NCI-H526 treated with DMSO at 0.1 percent for 48 hours (cell line): ENCODE measurements at regions not wholly inside any gene's neighbourhood (a gene's known extent, or its start where the extent isn't known, plus 50 kb on each side); places are given as distances from the start of the nearest gene placed in this dataset.
"Not testable (repeated sequence)": the region's sequence is repeated elsewhere in the genome, so short reads cannot be mapped to it uniquely, and the experiment has no call there.

Source experiments
- DNase-seq: peaks from one replicate; lab custom pipeline; 2025; lab: John Stamatoyannopoulos, UW

- DNase-seq, result no peak
These were observed 335.2 kb downstream of the PPP1R2C start for GRCh38 chrX:42442745-42443144.

- no peak for DNase-seq
These were observed 340.8 kb downstream of the PPP1R2C start for GRCh38 chrX:42437211-42437610.

- DNase-seq, result no peak
These were observed 343.4 kb downstream of the PPP1R2C start for GRCh38 chrX:42434458-42435166.

- DNase-seq, result no peak
These were observed 345.4 kb downstream of the PPP1R2C start for GRCh38 chrX:42432552-42432951.

- DNase-seq, result no peak
These were observed 355.0 kb downstream of the PPP1R2C start for GRCh38 chrX:42422961-42423360.

DNA sequence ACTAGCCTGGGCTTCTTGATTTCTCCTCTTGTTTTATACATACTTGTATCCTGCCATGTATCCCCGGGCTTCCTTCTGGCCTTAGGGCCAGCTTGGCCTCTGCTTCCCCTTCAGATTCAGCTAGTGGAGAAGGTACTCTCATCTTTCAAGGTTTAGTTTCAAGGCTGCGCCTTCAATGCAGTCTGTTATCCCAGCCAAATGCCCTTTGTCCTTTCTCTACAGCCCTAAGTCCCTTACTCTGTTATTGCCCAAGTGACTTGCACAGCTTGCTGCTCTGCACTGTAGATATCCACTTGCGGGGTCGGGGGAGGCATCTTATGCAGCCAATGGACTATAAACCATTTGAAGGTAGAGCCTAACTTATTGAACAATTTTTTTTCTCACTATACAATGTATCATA lies 357.5 kb downstream of the PPP1R2C start:
- DNase-seq, result no peak

DNA sequence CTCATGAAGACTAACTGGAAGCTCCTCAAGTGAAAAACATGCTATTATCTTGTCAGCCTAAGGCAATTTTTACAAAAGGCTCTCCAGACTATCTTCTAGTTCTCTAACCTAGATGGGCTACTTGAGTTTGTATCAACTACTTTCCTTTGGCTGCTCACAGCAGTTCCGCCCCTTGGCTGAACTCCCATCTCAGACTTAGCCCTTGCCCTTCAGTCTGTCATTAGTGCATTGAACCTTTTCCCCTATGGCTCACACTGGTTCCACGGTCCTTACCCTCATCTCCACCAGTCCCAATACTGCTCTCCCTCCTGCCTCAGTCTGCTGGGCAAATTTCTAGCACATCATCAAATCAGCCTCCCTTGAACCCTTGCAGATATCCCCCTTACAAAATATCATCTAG lies 362.3 kb downstream of the PPP1R2C start:
- no peak for DNase-seq

GRCh38 chrX:42414057-42414456 lies 363.9 kb downstream of the PPP1R2C start:
- DNase-seq, result no peak

DNA sequence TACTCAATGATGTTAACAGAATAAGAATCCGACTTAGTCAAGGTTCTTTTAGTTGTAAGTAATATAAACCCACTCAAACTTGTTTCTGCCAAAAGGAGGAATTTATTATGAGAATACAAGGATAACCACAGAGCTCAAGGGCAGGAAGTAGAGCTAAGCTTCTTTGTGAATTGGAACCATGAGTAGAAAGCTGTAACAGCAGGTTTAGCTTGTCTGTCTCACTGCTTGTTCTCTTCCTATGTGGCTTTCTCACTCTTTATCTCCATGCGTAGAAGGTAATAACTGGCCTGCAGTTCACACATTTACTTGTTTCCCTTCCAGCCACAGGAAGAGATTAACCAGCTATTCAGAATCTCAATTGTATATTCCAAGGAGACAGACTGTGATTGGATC lies 378.3 kb downstream of the PPP1R2C start:
- no peak for DNase-seq

DNA sequence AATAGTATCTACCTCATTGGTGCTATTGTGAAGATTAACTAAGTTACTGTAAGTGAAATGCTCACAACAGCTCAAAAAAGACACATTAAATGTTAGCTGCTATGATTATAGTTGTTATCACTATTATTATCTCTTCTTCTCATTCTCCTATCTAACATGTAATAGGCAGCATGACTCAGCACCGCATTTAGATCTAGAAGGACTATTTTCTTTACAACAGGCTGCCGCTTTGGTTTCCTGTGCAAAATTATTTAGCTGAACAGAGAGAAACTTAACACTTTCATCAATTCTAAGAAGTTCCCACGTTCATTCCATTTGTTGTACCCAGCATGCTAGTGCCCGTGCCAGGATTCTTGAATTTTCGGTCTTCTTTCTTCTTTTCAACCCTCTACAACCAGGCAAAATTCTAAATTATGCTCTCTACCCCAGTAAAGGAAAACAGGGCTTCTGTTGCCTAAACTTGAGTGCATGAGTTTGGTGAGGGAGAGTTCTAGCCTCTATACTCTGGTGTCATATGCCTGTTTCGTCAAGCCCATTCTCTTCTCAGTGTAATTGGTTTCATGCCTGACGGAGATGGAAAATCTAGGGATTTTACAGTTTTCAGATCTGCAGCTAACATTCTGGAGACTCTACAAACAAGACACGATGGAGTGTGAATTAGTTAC lies 378.9 kb downstream of the PPP1R2C start:
- no peak for DNase-seq

- no peak for DNase-seq
These were observed 381.8 kb downstream of the PPP1R2C start for GRCh38 chrX:42396136-42396535.

DNA sequence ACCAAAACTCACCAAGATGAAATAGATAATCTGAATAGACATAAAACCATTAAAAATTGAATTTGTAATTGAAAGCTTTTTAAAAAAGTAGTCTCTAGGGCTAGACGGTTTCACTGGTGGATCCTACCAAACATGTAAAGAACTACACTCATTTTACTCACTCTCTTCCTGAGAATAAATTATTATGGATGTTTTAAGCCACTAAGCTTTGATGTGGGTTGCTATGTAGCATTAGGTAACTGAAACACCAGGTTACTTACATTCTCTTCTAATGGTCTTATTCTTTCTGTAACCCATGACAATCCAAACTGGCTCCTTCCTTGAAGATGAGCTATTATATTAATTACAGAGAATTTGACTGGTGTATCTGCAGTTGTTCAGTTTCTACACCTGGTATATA lies 385.1 kb downstream of the PPP1R2C start:
- DNase-seq, result no peak

DNA sequence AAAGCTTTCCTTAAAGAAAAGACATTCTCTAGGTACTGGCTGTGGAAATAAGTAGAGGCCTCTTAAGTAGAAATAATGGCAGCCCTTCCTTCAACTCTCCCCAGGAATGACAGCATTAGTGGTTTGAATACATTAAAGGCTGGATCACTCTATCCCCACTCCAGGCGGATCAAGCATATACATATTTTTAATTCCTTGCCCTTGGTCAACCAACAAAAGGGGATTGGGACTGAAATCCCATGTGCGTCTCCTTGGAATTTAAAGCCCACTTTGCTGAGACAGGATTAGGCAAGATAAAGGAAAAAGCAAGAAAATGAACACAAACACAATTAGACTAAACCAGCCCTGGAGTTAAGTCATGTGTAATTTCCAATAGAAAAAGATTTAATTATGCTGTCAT lies 391.3 kb downstream of the PPP1R2C start:
- DNase-seq, result no peak

GRCh38 chrX:42385730-42386129 lies 392.2 kb downstream of the PPP1R2C start:
- no peak for DNase-seq

DNA sequence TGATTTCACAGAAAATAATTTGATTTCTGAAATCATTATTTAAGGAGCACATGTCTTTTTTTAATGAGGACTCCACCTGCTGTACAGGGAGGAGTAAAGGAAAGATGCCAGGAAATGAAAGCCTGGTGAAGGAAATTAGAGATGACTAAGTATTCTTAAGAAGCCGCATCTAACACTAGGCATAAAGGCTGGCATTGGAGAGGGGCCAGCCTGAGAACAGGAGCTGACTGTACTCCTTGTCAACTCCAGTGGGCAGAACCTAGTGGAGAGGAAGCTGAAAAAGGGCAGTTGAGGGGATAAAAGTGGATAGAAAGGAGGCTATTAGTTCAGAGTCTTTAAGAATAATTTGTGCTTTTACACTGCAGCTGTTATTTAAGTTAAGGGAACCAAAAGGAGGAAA lies 393.0 kb downstream of the PPP1R2C start:
- no peak for DNase-seq

DNA sequence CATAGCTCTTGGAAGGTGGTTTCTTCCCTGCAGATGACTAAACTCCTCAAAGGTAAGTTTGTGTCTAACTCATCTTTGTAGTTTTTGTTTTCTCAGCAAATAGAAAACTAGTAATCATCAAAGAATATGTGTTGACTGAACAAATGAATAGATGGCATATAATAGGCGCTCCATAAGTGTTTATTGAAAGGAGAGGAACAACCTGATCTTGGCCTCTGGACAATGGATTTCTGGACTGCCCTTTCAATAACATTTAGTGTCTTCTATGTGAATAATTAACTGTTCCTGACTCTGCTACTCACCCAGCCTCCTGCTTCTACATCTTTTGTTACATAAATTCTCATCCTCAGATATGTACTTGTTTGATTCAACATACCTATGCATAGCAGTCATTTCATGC lies 399.1 kb downstream of the PPP1R2C start:
- no peak for DNase-seq

- DNase-seq, result no peak
These were observed 402.9 kb downstream of the PPP1R2C start for GRCh38 chrX:42375086-42375485.

GRCh38 chrX:42366181-42366580 lies 411.8 kb downstream of the PPP1R2C start:
- DNase-seq, result no peak

DNA sequence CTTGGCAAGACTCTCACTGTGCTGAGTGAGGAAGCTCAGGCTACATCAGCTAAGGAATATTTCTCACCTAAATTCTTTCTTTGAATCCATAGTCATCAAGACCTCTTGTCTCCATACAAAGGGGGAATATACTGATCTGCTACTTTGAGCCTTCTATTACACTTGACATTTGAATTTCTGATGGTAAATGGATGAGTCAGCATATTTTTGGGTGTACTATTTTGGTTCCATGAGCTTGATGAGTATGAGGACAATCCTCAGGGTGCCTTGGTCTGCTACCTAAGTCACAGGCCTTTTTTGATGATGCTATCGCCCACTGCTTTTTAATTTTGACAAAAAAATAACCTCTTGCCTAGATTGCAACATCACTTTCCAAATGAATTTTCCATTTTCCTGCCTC lies 415.7 kb downstream of the PPP1R2C start:
- no peak for DNase-seq

GRCh38 chrX:42342981-42343380 lies 419.6 kb upstream of the CASK start:
- DNase-seq, result not testable (repeated sequence)
